Liver (tissue), 8 donors: ENCODE measurements at regions not wholly inside any gene's neighbourhood (a gene's known extent, or its start where the extent isn't known, plus 50 kb on each side); places are given as distances from the start of the nearest gene placed in this dataset.

ENCODE experiments used
- DNase-seq: peaks from one replicate; pipeline ENCODE4 v3.0.0-alpha.2; 2017; ENCODE audit warnings: low spot score
- H3K27ac ChIP-seq, 2 donors: one replicate each; pipeline ENCODE4 v1.7.0; 2013; ENCODE audit warnings: inconsistent platforms in 2 of 2, low read length in 2 of 2, control low read depth in 1 of 2, low read depth in 1 of 2, mild to moderate bottlenecking in 1 of 2
- H3K27me3 ChIP-seq, 4 donors: one replicate each; pipeline versions ENCODE4 v1.6.1 to v1.7.0; 2013; ENCODE audit warnings: low read length in 3 of 4, inconsistent platforms in 1 of 4, mild to moderate bottlenecking in 1 of 4, moderate library complexity in 1 of 4; ENCODE audit not compliant: control insufficient read depth in 4 of 4, insufficient read depth in 4 of 4
- H3K36me3 ChIP-seq, 4 donors: one replicate each; pipeline versions ENCODE4 v1.6.1 to v1.7.0; 2013; ENCODE audit warnings: low read length in 3 of 4, mild to moderate bottlenecking in 3 of 4, low read depth in 1 of 4, moderate library complexity in 1 of 4; ENCODE audit not compliant: control insufficient read depth in 4 of 4, insufficient read depth in 3 of 4
- H3K4me1 ChIP-seq, 4 donors: one replicate each; pipeline versions ENCODE4 v1.6.1 to v1.7.0; 2013; ENCODE audit warnings: low read length in 3 of 4, mild to moderate bottlenecking in 3 of 4, moderate library complexity in 1 of 4; ENCODE audit not compliant: control insufficient read depth in 4 of 4, insufficient read depth in 4 of 4
- H3K4me3 ChIP-seq, 3 donors: one replicate each; pipeline versions ENCODE4 v1.6.1 to v1.7.0; 2013; ENCODE audit warnings: low read length in 3 of 3, control low read depth in 1 of 3, low read depth in 1 of 3, mild to moderate bottlenecking in 1 of 3
- H3K9ac ChIP-seq, 2 donors: one replicate each; pipeline ENCODE4 v1.7.0; 2013; ENCODE audit warnings: low read length in 2 of 2, mild to moderate bottlenecking in 2 of 2, moderate library complexity in 2 of 2, control low read depth in 1 of 2, low read depth in 1 of 2
- H3K9me3 ChIP-seq, 4 donors: one replicate each; pipeline versions ENCODE4 v1.6.1 to v1.7.0; 2013; ENCODE audit warnings: low read length in 3 of 4; ENCODE audit not compliant: control insufficient read depth in 4 of 4
- EGR1 ChIP-seq, 2 donors: IDR thresholded peaks; 2 replicates each; pipeline ENCODE4 v1.6.1; 2016 to 2018; ENCODE audit warnings: antibody characterized with exemption in 2 of 2, low read depth in 2 of 2
- GABPA ChIP-seq, 2 donors: IDR thresholded peaks in 1 of 2; conservative IDR thresholded peaks in 1 of 2; 2 replicates each; pipeline ENCODE4 v1.6.1; 2016; ENCODE audit warnings: antibody characterized with exemption in 2 of 2, mild to moderate bottlenecking in 1 of 2, moderate library complexity in 1 of 2
- HNF4A ChIP-seq, 2 donors: conservative IDR thresholded peaks; 2 replicates each; pipeline ENCODE4 v1.6.1; 2016; ENCODE audit warnings: antibody characterized with exemption in 2 of 2, mild to moderate bottlenecking in 2 of 2
- HNF4G ChIP-seq: IDR thresholded peaks from 2 replicates; pipeline ENCODE4 v1.6.1; 2016; ENCODE audit warnings: antibody characterized with exemption
- JUND ChIP-seq, 2 donors: IDR thresholded peaks; 2 replicates each; pipeline ENCODE4 v1.6.1; 2016; ENCODE audit warnings: antibody characterized with exemption in 2 of 2
- NR2F2 ChIP-seq: IDR thresholded peaks from 2 replicates; pipeline ENCODE4 v1.6.1; 2016; ENCODE audit warnings: antibody characterized with exemption
- RXRA ChIP-seq, 2 donors: IDR thresholded peaks; 2 replicates each; pipeline ENCODE4 v1.6.1; 2017 to 2018; ENCODE audit warnings: antibody characterized with exemption in 2 of 2, mild to moderate bottlenecking in 1 of 2
- SP1 ChIP-seq: IDR thresholded peaks from 2 replicates; pipeline ENCODE4 v1.6.1; 2018; ENCODE audit warnings: antibody characterized with exemption, mild to moderate bottlenecking
- TAF1 ChIP-seq: conservative IDR thresholded peaks from 2 replicates; pipeline ENCODE4 v1.6.1; 2016; ENCODE audit warnings: antibody characterized with exemption, mild to moderate bottlenecking
- YY1 ChIP-seq: IDR thresholded peaks from 2 replicates; pipeline ENCODE4 v1.6.1; 2016; ENCODE audit warnings: antibody characterized with exemption, mild to moderate bottlenecking
- WGBS: extraction: QIAGEN DNeasy Blood & Tissue Kit; methylation state at CpG from one replicate; pipeline ENCODE4 v1.1.7; 2013; 5-methylcytosine and 5-hydroxymethylcytosine counted together
- TF ChIP-seq, protein P1 (sequence below): IDR thresholded peaks from 2 replicates; pipeline ENCODE4 v1.6.1; 2016; ENCODE audit warnings: antibody characterized with exemption
- TF ChIP-seq, protein P2 (sequence below): fragments of 150-350 bp; IDR thresholded peaks from 2 replicates; pipeline ENCODE4 v1.5.1; 2017; ENCODE audit warnings: improper control_type of control experiment, low read depth, low read length; ENCODE audit not compliant: missing input control
- TF ChIP-seq, protein P3 (sequence below): IDR thresholded peaks from 2 replicates; pipeline ENCODE4 v1.6.1; 2016; ENCODE audit warnings: antibody characterized with exemption
- donor health status: healthy.
- donor health status: healthy.
- donor health status: healthy.
- donor health status: healthy.
- donor health status: healthy.

DNA sequence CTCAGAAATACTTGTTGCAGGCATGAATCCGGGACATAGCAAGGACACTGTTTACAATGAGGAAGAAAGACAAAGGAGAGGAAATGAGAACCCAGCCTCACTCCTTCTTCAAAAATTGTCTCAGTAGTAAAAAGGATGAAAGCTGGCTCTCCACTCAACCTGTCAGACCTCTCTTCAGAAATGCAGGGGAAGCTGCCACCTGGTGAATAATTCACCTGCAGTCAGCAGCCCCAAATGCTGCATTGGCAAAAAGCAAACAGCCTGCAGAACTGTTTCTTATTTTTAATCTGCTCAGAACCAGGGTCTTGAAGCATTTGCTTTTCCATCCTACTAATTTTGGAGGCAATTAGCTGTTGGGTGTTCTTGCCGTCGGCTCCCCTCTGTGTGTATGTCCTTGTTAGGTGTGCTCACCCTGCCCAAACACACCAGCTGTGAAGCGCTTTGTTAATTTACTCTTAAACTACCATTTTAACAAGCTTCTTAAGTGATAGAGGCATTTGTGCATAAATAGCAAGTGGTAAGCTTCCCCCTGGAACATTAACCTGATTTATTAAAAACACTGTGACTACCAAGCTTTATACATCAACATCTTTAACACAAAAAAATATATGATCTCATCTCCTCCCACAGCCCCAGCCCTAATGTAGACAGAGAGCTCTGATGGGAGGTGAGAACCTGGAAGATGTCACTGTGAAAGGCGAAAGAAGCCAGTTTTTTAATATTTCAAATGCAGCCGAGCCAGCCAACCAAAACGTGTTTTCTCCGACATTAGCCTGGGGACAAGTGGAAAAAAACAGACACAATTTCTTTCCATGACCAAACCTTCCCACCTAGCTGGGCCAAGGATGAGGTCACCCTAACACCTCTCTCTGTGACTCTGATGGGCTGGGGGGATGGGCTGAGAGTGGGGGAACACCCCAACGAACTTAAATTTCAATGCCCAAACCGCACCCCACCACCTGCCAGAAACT lies 451.0 kb upstream of the SULF2 start:
- Histone ChIP-seq H3K4me3 (no peak overlapping the region), H3K27me3 (no peaks in the 10 kb centered on the region), H3K27ac (no peak overlapping the region), H3K9me3 (peaks cover 0 to 4% (median 1%) of the 10 kb centered on the region in 4 donors), H3K4me1 (no peaks in the 10 kb centered on the region), H3K36me3 (no peaks in the 10 kb centered on the region), H3K9ac (no peak overlapping the region)
- no peak for DNase-seq
- WGBS: 67% methylated on average over 10 of the region's 10 CpGs
- TF ChIP-seq TAF1 (no peak), HNF4A (conservative IDR thresholded peaks at IDR 0.05) (no peak), YY1 (no peak)

DNA sequence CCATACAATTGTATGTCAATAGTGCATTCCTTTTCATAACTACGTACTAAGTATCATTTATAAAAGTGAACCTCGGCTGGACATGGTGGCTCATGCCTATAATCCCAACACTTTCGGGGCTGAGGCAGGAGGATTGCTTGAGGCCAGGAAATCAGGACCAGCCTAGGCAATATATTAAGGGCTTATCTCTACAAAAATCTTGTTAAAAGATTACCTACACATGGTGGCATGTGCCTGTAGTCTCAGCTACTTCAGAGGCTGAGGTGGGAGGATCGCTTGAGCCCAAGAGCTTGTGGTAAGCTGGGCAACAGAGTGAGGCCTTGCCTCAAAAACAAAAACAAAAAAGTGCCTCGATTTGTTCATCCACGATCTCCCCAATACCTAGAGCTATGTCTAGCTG lies 449.7 kb upstream of the SULF2 start:
- TF ChIP-seq, protein P1, sequence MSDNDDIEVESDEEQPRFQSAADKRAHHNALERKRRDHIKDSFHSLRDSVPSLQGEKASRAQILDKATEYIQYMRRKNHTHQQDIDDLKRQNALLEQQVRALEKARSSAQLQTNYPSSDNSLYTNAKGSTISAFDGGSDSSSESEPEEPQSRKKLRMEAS: no peak
- TF ChIP-seq NR2F2: no peak
- TF ChIP-seq YY1: no peak
- no peak for TF ChIP-seq EGR1 (IDR thresholded peaks at IDR 0.05; ENCODE audit: low read depth in 2 of 2)
- TF ChIP-seq TAF1: no peak
- TF ChIP-seq, protein P2, sequence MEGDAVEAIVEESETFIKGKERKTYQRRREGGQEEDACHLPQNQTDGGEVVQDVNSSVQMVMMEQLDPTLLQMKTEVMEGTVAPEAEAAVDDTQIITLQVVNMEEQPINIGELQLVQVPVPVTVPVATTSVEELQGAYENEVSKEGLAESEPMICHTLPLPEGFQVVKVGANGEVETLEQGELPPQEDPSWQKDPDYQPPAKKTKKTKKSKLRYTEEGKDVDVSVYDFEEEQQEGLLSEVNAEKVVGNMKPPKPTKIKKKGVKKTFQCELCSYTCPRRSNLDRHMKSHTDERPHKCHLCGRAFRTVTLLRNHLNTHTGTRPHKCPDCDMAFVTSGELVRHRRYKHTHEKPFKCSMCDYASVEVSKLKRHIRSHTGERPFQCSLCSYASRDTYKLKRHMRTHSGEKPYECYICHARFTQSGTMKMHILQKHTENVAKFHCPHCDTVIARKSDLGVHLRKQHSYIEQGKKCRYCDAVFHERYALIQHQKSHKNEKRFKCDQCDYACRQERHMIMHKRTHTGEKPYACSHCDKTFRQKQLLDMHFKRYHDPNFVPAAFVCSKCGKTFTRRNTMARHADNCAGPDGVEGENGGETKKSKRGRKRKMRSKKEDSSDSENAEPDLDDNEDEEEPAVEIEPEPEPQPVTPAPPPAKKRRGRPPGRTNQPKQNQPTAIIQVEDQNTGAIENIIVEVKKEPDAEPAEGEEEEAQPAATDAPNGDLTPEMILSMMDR: no peak
- no peak for TF ChIP-seq HNF4G
- 85% methylated on average over 6 of the region's 6 CpGs for whole genome bisulfite sequencing
- H3K4me3 ChIP-seq: no peak overlapping the region
- H3K27ac ChIP-seq: no peak overlapping the region
- no peak for DNase-seq
- H3K27me3 ChIP-seq: no peaks in the 10 kb centered on the region
- no peaks in the 10 kb centered on the region for H3K4me1 ChIP-seq
- H3K9ac ChIP-seq: no peak overlapping the region
- peaks cover 3 to 7% (median 5%) of the 10 kb centered on the region in 4 donors for H3K9me3 ChIP-seq
- no peaks in the 10 kb centered on the region for H3K36me3 ChIP-seq

DNA sequence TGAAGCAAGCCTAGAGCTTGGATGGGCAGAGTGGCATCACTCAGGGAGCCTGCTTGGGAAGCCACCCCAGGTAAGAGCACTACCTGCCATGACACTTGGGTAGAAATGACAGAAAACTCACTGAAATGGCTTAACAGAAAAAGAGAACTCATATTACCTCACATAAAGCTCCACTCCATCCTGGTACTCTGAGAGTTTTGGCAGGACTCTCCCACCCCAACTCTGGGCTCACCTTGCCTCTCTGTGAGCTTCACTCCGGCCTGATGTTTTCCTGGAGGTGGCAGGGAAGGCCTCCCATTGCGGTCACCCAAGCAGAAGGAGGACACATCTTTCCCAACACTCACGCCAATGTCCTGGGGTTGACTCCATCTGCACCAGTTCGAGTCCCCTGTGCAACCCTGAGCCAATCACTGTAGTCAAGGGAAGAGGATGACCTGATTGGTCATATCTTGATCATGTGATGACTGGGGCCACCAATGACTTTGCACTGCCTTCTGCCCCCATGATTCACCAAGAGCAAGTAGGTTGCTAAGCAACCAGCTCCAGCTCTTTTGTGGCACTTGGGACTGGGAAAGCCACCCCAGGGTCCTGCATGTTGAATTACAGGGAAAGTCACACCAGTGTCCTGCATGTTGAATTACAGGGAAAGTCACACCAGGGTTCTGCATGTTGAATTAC lies 446.1 kb upstream of the SULF2 start:
- H3K4me3 ChIP-seq: no peak overlapping the region
- H3K36me3 ChIP-seq: no peaks in the 10 kb centered on the region
- TF ChIP-seq SP1: no peak
- peaks cover 3 to 7% (median 5%) of the 10 kb centered on the region in 4 donors for H3K9me3 ChIP-seq
- H3K27me3 ChIP-seq: no peaks in the 10 kb centered on the region
- no peaks in the 10 kb centered on the region for H3K4me1 ChIP-seq
- H3K27ac ChIP-seq: no peak overlapping the region
- WGBS: 88% methylated on average over 4 of the region's 4 CpGs
- no peak overlapping the region for H3K9ac ChIP-seq
- no peak for DNase-seq

DNA sequence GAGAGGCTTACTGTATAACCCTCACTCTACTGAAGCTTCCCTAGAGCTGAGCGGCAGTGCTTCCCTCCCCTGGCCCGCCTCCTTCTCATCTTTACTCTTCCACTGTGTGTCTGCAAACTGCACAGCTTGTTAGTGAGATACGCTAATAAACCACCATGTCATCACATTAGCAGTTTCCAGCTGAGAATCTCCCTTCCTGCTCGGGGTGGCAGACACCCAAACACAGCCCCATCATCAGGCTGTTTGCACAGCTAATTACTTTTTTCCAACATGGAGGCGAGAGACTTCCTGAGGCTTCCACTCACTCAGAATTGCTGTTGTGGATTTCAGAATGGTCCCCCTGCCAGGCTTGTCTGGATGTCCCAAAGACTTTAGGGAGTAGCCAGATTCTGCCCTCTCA lies 444.9 kb upstream of the SULF2 start:
- Histone ChIP-seq H3K9me3 (peaks cover 3 to 7% (median 5%) of the 10 kb centered on the region in 4 donors), H3K9ac (no peak overlapping the region), H3K36me3 (no peaks in the 10 kb centered on the region), H3K4me1 (no peaks in the 10 kb centered on the region), H3K4me3 (no peak overlapping the region), H3K27ac (no peak overlapping the region), H3K27me3 (no peaks in the 10 kb centered on the region)
- no peak for DNase-seq
- TF ChIP-seq, protein P3, sequence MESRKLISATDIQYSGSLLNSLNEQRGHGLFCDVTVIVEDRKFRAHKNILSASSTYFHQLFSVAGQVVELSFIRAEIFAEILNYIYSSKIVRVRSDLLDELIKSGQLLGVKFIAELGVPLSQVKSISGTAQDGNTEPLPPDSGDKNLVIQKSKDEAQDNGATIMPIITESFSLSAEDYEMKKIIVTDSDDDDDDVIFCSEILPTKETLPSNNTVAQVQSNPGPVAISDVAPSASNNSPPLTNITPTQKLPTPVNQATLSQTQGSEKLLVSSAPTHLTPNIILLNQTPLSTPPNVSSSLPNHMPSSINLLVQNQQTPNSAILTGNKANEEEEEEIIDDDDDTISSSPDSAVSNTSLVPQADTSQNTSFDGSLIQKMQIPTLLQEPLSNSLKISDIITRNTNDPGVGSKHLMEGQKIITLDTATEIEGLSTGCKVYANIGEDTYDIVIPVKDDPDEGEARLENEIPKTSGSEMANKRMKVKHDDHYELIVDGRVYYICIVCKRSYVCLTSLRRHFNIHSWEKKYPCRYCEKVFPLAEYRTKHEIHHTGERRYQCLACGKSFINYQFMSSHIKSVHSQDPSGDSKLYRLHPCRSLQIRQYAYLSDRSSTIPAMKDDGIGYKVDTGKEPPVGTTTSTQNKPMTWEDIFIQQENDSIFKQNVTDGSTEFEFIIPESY: no peak
- TF ChIP-seq, protein P2: no peak
- no peak for TF ChIP-seq HNF4G
- no peak for TF ChIP-seq EGR1 (IDR thresholded peaks at IDR 0.05; ENCODE audit: low read depth in 2 of 2)
- no peak for TF ChIP-seq RXRA (IDR thresholded peaks at IDR 0.05)
- TF ChIP-seq HNF4A (conservative IDR thresholded peaks at IDR 0.05): no peak
- no peak for TF ChIP-seq GABPA (IDR thresholded peaks at IDR 0.05 in 1 of 2, conservative IDR thresholded peaks at IDR 0.05 in 1 of 2)
- no peak for TF ChIP-seq JUND (IDR thresholded peaks at IDR 0.05)
- 55% methylated on average over 5 of the region's 5 CpGs for WGBS
